Epithelial cell of esophagus (primary cell): ENCODE measurements at regions not wholly inside any gene's neighbourhood (a gene's known extent, or its start where the extent isn't known, plus 50 kb on each side); places are given as distances from the start of the nearest gene placed in this dataset.

ENCODE experiments used
- DNase-seq: peaks from one replicate; pipeline ENCODE4 v3.0.0; 2010; ENCODE audit warnings: low read depth
- H3K4me3 ChIP-seq: 2 replicates; pipeline ENCODE4 v1.5.1; 2011; ENCODE audit warnings: mild to moderate bottlenecking, low read length, control low read depth
- CTCF ChIP-seq: IDR thresholded peaks from 2 replicates; pipeline ENCODE4 v1.5.1; 2011; ENCODE audit warnings: low read depth, mild to moderate bottlenecking, low read length, control low read depth, inconsistent platforms; ENCODE audit not compliant: insufficient read depth; ENCODE audit errors: missing control alignments

GRCh38 chr11:128346804-128347203, 240.6 kb downstream of the ETS1 start:
- DNase-seq, result peak; percentile 91

GRCh38 chr11:128345316-128345715, 242.0 kb downstream of the ETS1 start:
- no peak for DNase-seq

More at GRCh38 chr11:128346804-128347203, 240.6 kb downstream of the ETS1 start:
- no peak for TF ChIP-seq CTCF
- H3K4me3 ChIP-seq, result no peak overlapping the region

GRCh38 chr11:128343870-128344269, 243.5 kb downstream of the ETS1 start:
- DNase-seq, result peak; percentile 78
- no peak for TF ChIP-seq CTCF
- no peak overlapping the region for H3K4me3 ChIP-seq

More at GRCh38 chr11:128345316-128345715, 242.0 kb downstream of the ETS1 start:
- H3K4me3 ChIP-seq, result no peak overlapping the region
- TF ChIP-seq CTCF, result no peak

GRCh38 chr11:128343135-128343514, 244.2 kb downstream of the ETS1 start:
- no peak for DNase-seq
- no peak for TF ChIP-seq CTCF
- H3K4me3 ChIP-seq, result no peak overlapping the region

- DNase-seq, result peak; percentile 91
- no peak for TF ChIP-seq CTCF
- no peak overlapping the region for H3K4me3 ChIP-seq
Measured at GRCh38 chr11:128342511-128343134, 244.7 kb downstream of the ETS1 start.

- no peak overlapping the region for H3K4me3 ChIP-seq
- no peak for TF ChIP-seq CTCF
- DNase-seq, result peak; percentile 61
Measured at GRCh38 chr11:128341280-128342248, 245.8 kb downstream of the ETS1 start.

- TF ChIP-seq CTCF, result no peak
- no peak overlapping the region for H3K4me3 ChIP-seq
- no peak for DNase-seq
Measured at GRCh38 chr11:128339792-128340191, 247.6 kb downstream of the ETS1 start.
